Ovary (tissue), 3 donors: ENCODE measurements at regions not wholly inside any gene's neighbourhood (a gene's known extent, or its start where the extent isn't known, plus 50 kb on each side); places are given as distances from the start of the nearest gene placed in this dataset.

ENCODE experiments used
- EP300 ChIP-seq: sonication (generic); formaldehyde crosslinking; IDR thresholded peaks from one replicate; pipeline ENCODE4 v1.6.1; 2017; ENCODE audit warnings: antibody characterized with exemption
- POLR2A ChIP-seq: fragments of 450-650 bp; IDR thresholded peaks from one replicate; pipeline ENCODE4 v1.6.1; 2017; ENCODE audit warnings: antibody characterized with exemption, mild to moderate bottlenecking, moderate library complexity
- TF ChIP-seq, protein P1 (sequence below), 3 donors: fragments of 450-650 bp in 2 of 3; fragments of 200-600 bp in 1 of 3; IDR thresholded peaks; one replicate each; pipeline versions ENCODE4 v1.5.1 to v1.8.0; 2016 to 2022; ENCODE audit warnings: antibody characterized with exemption in 3 of 3, mild to moderate bottlenecking in 1 of 3
- donor health status: DM: no; HTN: no; CAD: no.

DNA sequence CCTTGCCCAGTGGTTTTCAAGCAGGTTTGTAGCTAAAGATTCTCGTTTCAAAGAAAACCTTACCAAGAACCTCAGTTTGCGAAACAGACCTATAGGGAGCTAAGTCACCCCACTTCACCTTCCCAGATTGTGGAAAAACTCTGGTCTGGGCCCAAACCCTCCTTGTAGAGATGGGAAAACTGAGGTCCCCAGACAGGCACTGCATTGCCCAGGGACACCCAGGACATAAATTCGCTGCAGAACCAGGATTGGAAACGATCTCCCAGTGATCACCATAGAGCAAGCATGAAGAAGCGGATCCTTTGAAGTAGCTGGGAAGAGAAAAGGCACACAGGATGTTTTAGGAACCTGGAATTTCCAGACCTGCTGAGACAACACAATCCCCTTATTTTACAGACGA is 85.6 kb upstream of the PIAS1 start:
- TF ChIP-seq, protein P1, sequence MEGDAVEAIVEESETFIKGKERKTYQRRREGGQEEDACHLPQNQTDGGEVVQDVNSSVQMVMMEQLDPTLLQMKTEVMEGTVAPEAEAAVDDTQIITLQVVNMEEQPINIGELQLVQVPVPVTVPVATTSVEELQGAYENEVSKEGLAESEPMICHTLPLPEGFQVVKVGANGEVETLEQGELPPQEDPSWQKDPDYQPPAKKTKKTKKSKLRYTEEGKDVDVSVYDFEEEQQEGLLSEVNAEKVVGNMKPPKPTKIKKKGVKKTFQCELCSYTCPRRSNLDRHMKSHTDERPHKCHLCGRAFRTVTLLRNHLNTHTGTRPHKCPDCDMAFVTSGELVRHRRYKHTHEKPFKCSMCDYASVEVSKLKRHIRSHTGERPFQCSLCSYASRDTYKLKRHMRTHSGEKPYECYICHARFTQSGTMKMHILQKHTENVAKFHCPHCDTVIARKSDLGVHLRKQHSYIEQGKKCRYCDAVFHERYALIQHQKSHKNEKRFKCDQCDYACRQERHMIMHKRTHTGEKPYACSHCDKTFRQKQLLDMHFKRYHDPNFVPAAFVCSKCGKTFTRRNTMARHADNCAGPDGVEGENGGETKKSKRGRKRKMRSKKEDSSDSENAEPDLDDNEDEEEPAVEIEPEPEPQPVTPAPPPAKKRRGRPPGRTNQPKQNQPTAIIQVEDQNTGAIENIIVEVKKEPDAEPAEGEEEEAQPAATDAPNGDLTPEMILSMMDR (IDR thresholded peaks at IDR 0.05) = no peak
- TF ChIP-seq EP300 = no peak
- no peak for TF ChIP-seq POLR2A
